Neuronal stem cell (in vitro differentiated cells): ENCODE measurements at regions not wholly inside any gene's neighbourhood (a gene's known extent, or its start where the extent isn't known, plus 50 kb on each side); places are given as distances from the start of the nearest gene placed in this dataset.

Experiments
- DNase-seq: peaks from one replicate; pipeline ENCODE4 v3.0.0-alpha.2; 2013; ENCODE audit warnings: low spot score
- H2AFZ ChIP-seq: one replicate; pipeline ENCODE4 v1.6.1; 2013; ENCODE audit warnings: mild to moderate bottlenecking, low read length, inconsistent platforms
- H2AK5ac ChIP-seq: 2 replicates; pipeline ENCODE4 v1.6.1; 2013; ENCODE audit warnings: low read depth, mild to moderate bottlenecking, inconsistent platforms, low read length, moderate library complexity, mixed read lengths
- H2BK120ac ChIP-seq: 2 replicates; pipeline ENCODE4 v1.6.1; 2013; ENCODE audit warnings: low read depth, mild to moderate bottlenecking, inconsistent platforms, low read length, moderate library complexity, mixed read lengths
- H2BK12ac ChIP-seq: one replicate; pipeline ENCODE4 v1.6.1; 2013; ENCODE audit warnings: low read length, inconsistent platforms
- H2BK15ac ChIP-seq: 2 replicates; pipeline ENCODE4 v1.6.1; 2013; ENCODE audit warnings: mild to moderate bottlenecking, low read length, inconsistent platforms, mixed read lengths
- H2BK5ac ChIP-seq: one replicate; pipeline ENCODE4 v1.6.1; 2013; ENCODE audit warnings: inconsistent platforms, mild to moderate bottlenecking, low read length, moderate library complexity
- H3K14ac ChIP-seq: one replicate; pipeline ENCODE4 v1.6.1; 2013; ENCODE audit warnings: low read length, inconsistent platforms
- H3K18ac ChIP-seq: 2 replicates; pipeline ENCODE4 v1.6.1; 2013; ENCODE audit warnings: low read length, inconsistent platforms
- H3K23ac ChIP-seq: 2 replicates; pipeline ENCODE4 v1.6.1; 2013; ENCODE audit warnings: low read depth, mild to moderate bottlenecking, mixed read lengths, low read length, inconsistent platforms; ENCODE audit not compliant: poor library complexity
- H3K27ac ChIP-seq: replicated peaks from 3 replicates; pipeline ENCODE4 v1.5.1; 2013; ENCODE audit warnings: low read length, inconsistent platforms
- H3K27me3 ChIP-seq, 3 experiments: 2 replicates each; pipeline ENCODE4 v1.6.1; 2013; ENCODE audit warnings: low read length in 3 of 3, mild to moderate bottlenecking in 2 of 3, inconsistent platforms in 1 of 3, low read depth in 1 of 3, mixed read lengths in 1 of 3, moderate library complexity in 1 of 3; ENCODE audit not compliant: control insufficient read depth in 3 of 3, insufficient read depth in 3 of 3
- H3K36me3 ChIP-seq, 2 donors: replicated peaks in 1 of 2; 2 replicates each; pipeline ENCODE4 v1.6.1; 2013; ENCODE audit warnings: low read length in 2 of 2; ENCODE audit not compliant: control insufficient read depth in 2 of 2, insufficient read depth in 2 of 2
- H3K4ac ChIP-seq: 2 replicates; pipeline ENCODE4 v1.6.1; 2013; ENCODE audit warnings: inconsistent platforms, mild to moderate bottlenecking, low read length, moderate library complexity
- H3K4me1 ChIP-seq, 2 donors: 1 replicate in 1 of 2; 2 replicates in 1 of 2; pipeline ENCODE4 v1.6.1; 2013; ENCODE audit warnings: low read length in 2 of 2, low read depth in 1 of 2; ENCODE audit not compliant: control insufficient read depth in 2 of 2, insufficient read depth in 1 of 2
- H3K4me2 ChIP-seq: one replicate; pipeline ENCODE4 v1.6.1; 2013; ENCODE audit warnings: mild to moderate bottlenecking, low read length, inconsistent platforms; ENCODE audit not compliant: insufficient read depth, poor library complexity, severe bottlenecking
- H3K4me3 ChIP-seq, 2 donors: 2 replicates each; pipeline ENCODE4 v1.5.1; 2013; ENCODE audit warnings: low read length in 2 of 2, mild to moderate bottlenecking in 2 of 2, inconsistent platforms in 1 of 2, moderate library complexity in 1 of 2
- H3K79me1 ChIP-seq: one replicate; pipeline ENCODE4 v1.6.1; 2013; ENCODE audit warnings: low read depth, mild to moderate bottlenecking, inconsistent platforms, low read length, moderate library complexity
- H3K9ac ChIP-seq: one replicate; pipeline ENCODE4 v1.6.1; 2013; ENCODE audit warnings: mild to moderate bottlenecking, low read depth, low read length, inconsistent platforms; ENCODE audit not compliant: poor library complexity
- H3K9me3 ChIP-seq, 2 donors: replicated peaks in 1 of 2; 2 replicates each; pipeline versions ENCODE3 to v1.6.1; 2013; ENCODE audit warnings: low read length in 2 of 2, mild to moderate bottlenecking in 2 of 2, inconsistent platforms in 1 of 2, low read depth in 1 of 2, mixed read lengths in 1 of 2, moderate library complexity in 1 of 2; ENCODE audit not compliant: control insufficient read depth in 2 of 2, insufficient read depth in 1 of 2
- H4K8ac ChIP-seq: one replicate; pipeline ENCODE4 v1.6.1; 2013; ENCODE audit warnings: low read depth, mild to moderate bottlenecking, inconsistent platforms, low read length, moderate library complexity
- H4K91ac ChIP-seq: one replicate; pipeline ENCODE4 v1.6.1; 2013; ENCODE audit warnings: low read length, low read depth, mild to moderate bottlenecking, inconsistent platforms; ENCODE audit not compliant: poor library complexity
- WGBS, 2 donors: extraction: QIAGEN DNeasy Blood & Tissue Kit; methylation state at CpG; one replicate each; pipeline ENCODE4 v1.1.7; 2013; ENCODE audit warnings: missing lambda C conversion rate in 2 of 2, mixed read lengths in 1 of 2; ENCODE audit not compliant: insufficient read length in 2 of 2, insufficient replicate concordance in 1 of 2; ENCODE audit errors: extremely low coverage in 2 of 2; 5-methylcytosine and 5-hydroxymethylcytosine counted together

GRCh38 chr5:124614836-124615385 is 131.5 kb downstream of the ZNF608 start:
- Histone ChIP-seq H3K4me2 (no peak overlapping the region), H3K14ac (no peak overlapping the region), H3K18ac (no peak overlapping the region), H3K36me3 (no peaks in the 10 kb centered on the region), H2BK5ac (no peak overlapping the region), H4K91ac (no peak overlapping the region), H3K27me3 (no peaks in the 10 kb centered on the region), H2BK12ac (no peak overlapping the region), H3K9ac (no peak overlapping the region), H3K9me3 (no peaks in the 10 kb centered on the region), H3K4me3 (no peak overlapping the region), H3K4ac (no peak overlapping the region), H3K4me1 (peaks cover 0 to 2% of the 10 kb centered on the region in 2 donors), H3K79me1 (no peaks in the 10 kb centered on the region), H3K23ac (no peak overlapping the region), H3K27ac (no peak overlapping the region), H2AFZ (no peak overlapping the region), H2BK15ac (no peak overlapping the region), H2BK120ac (no peak overlapping the region), H4K8ac (no peak overlapping the region), H2AK5ac (no peak overlapping the region)
- DNase-seq, result no peak
- WGBS, 2 donors, result no CpG with 5 or more reads among the region's 2 CpGs

GRCh38 chr5:124614105-124614504 is 132.3 kb downstream of the ZNF608 start:
- WGBS, 2 donors, result no CpG with 5 or more reads among the region's 1 CpG
- Histone ChIP-seq H3K9me3 (no peaks in the 10 kb centered on the region), H2BK12ac (no peak overlapping the region), H3K18ac (no peak overlapping the region), H2AFZ (no peak overlapping the region), H2BK5ac (no peak overlapping the region), H3K27me3 (no peaks in the 10 kb centered on the region), H3K27ac (no peak overlapping the region), H4K91ac (no peak overlapping the region), H3K9ac (no peak overlapping the region), H3K79me1 (no peaks in the 10 kb centered on the region), H4K8ac (no peak overlapping the region), H3K36me3 (no peaks in the 10 kb centered on the region), H3K4me2 (no peak overlapping the region), H2AK5ac (no peak overlapping the region), H3K4ac (no peak overlapping the region), H3K4me1 (peaks cover 0 to 2% of the 10 kb centered on the region in 2 donors), H2BK120ac (no peak overlapping the region), H3K14ac (no peak overlapping the region), H3K4me3 (no peak overlapping the region), H3K23ac (no peak overlapping the region), H2BK15ac (no peak overlapping the region)
- DNase-seq, result no peak

GRCh38 chr5:124613273-124613953 is 133.0 kb downstream of the ZNF608 start:
- Histone ChIP-seq H2AK5ac (no peak overlapping the region), H3K18ac (no peak overlapping the region), H4K91ac (no peak overlapping the region), H3K36me3 (no peaks in the 10 kb centered on the region), H3K14ac (no peak overlapping the region), H3K4me2 (no peak overlapping the region), H2BK120ac (no peak overlapping the region), H2BK15ac (peak overlapping the region; percentile 17), H3K27me3 (no peaks in the 10 kb centered on the region), H2BK5ac (no peak overlapping the region), H3K23ac (no peak overlapping the region), H3K79me1 (no peaks in the 10 kb centered on the region), H2BK12ac (no peak overlapping the region), H3K4me3 (no peak overlapping the region), H3K4me1 (peaks cover 0 to 2% of the 10 kb centered on the region in 2 donors), H4K8ac (no peak overlapping the region), H3K9me3 (peaks cover 0 to 4% of the 10 kb centered on the region in 2 donors), H3K4ac (no peak overlapping the region), H3K9ac (no peak overlapping the region), H2AFZ (no peak overlapping the region), H3K27ac (no peak overlapping the region)
- no CpG with 5 or more reads among the region's 3 CpGs for WGBS, 2 donors
- no peak for DNase-seq

- no peak overlapping the region for H3K4me2 ChIP-seq
- no peaks in the 10 kb centered on the region for H3K79me1 ChIP-seq
- no peak overlapping the region for H2BK120ac ChIP-seq
- DNase-seq, result no peak
- no peak overlapping the region for H3K9ac ChIP-seq
- H3K18ac ChIP-seq, result no peak overlapping the region
- H2BK12ac ChIP-seq, result no peak overlapping the region
- H2AK5ac ChIP-seq, result no peak overlapping the region
- no peak overlapping the region for H4K91ac ChIP-seq
- no peak overlapping the region for H2BK15ac ChIP-seq
- H3K36me3 ChIP-seq, result no peaks in the 10 kb centered on the region
- no peak overlapping the region for H3K4ac ChIP-seq
- H3K4me1 ChIP-seq, result peaks cover 0 to 2% of the 10 kb centered on the region in 2 donors
- H2AFZ ChIP-seq, result no peak overlapping the region
- no peak overlapping the region for H3K27ac ChIP-seq
- H3K23ac ChIP-seq, result no peak overlapping the region
- H2BK5ac ChIP-seq, result no peak overlapping the region
- no peaks in the 10 kb centered on the region for H3K27me3 ChIP-seq
- no peak overlapping the region for H3K4me3 ChIP-seq
- H4K8ac ChIP-seq, result no peak overlapping the region
- peaks cover 0 to 12% of the 10 kb centered on the region in 2 donors for H3K9me3 ChIP-seq
- WGBS, 2 donors, result no CpG with 5 or more reads among the region's 7 CpGs
- no peak overlapping the region for H3K14ac ChIP-seq
Observed at GRCh38 chr5:124612023-124612422, 134.4 kb downstream of the ZNF608 start.
